ENCODE measurements at regions not wholly inside any gene's neighbourhood (a gene's known extent, or its start where the extent isn't known, plus 50 kb on each side); places are given as distances from the start of the nearest gene placed in this dataset.

- DNase-seq (no peak), ATAC-seq (no peak)
- H3K27ac Mint-ChIP-seq = no peak overlapping the region
- H3K27me3 Mint-ChIP-seq = no peaks in the 10 kb centered on the region
- no peak overlapping the region for H3K4me3 Mint-ChIP-seq
- peaks cover 4% of the 10 kb centered on the region for H3K9me3 Mint-ChIP-seq
- H3K36me3 Mint-ChIP-seq (ENCODE audit: low read depth) = no peaks in the 10 kb centered on the region
- no peaks in the 10 kb centered on the region for H3K4me1 Mint-ChIP-seq (ENCODE audit: low read depth)
- intact Hi-C loops (cut with micrococcal nuclease) = no loop called here
- CTCF ChIA-PET = no interaction called here
- POLR2A ChIA-PET = no interaction called here
- no peak for TF ChIP-seq CTCF (IDR thresholded peaks at IDR 0.05)
These were observed 1996.9 kb downstream of the LRRC4C start for GRCh38 chr11:39462506-39462905.

GRCh38 chr11:39461066-39461465, 1998.4 kb downstream of the LRRC4C start:
- Mint-ChIP-seq H3K27ac (no peak overlapping the region), H3K27me3 (no peaks in the 10 kb centered on the region), H3K4me3 (no peak overlapping the region), H3K36me3 (ENCODE audit: low read depth) (no peaks in the 10 kb centered on the region), H3K4me1 (ENCODE audit: low read depth) (no peaks in the 10 kb centered on the region), H3K9me3 (peaks cover 4% of the 10 kb centered on the region)
- TF ChIP-seq CTCF (IDR thresholded peaks at IDR 0.05) = no peak
- no peak for DNase-seq
- CTCF ChIA-PET = no interaction called here
- intact Hi-C loops (cut with micrococcal nuclease) = no loop called here
- no peak for ATAC-seq
- POLR2A ChIA-PET = no interaction called here

DNA sequence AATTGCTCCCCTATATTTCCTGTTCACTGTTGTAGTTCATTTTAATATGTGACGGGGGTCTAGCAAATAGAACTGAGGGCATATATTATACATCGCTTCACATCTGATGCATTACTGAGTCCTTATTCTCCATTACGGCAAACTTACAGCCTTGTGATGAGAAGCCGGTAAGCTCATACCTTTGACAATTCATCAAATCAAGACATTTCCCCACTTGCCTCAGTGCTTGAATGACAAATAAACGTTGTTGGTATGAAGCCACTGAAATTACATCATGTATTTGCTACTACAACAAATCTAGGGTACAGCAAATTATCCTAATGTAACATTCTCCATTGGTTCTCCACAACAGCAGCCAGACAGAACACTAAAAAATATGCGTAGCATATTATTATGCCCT, 1999.8 kb downstream of the LRRC4C start:
- H3K27ac Mint-ChIP-seq = no peak overlapping the region
- intact Hi-C loops (cut with micrococcal nuclease) = no loop called here
- ATAC-seq = no peak
- H3K27me3 Mint-ChIP-seq = no peaks in the 10 kb centered on the region
- H3K9me3 Mint-ChIP-seq = peaks cover 4% of the 10 kb centered on the region
- no peaks in the 10 kb centered on the region for H3K4me1 Mint-ChIP-seq (ENCODE audit: low read depth)
- ChIA-PET POLR2A (no interaction called here), CTCF (no interaction called here)
- DNase-seq = no peak
- TF ChIP-seq CTCF (IDR thresholded peaks at IDR 0.05) = no peak
- no peaks in the 10 kb centered on the region for H3K36me3 Mint-ChIP-seq (ENCODE audit: low read depth)
- no peak overlapping the region for H3K4me3 Mint-ChIP-seq

- Mint-ChIP-seq H3K36me3 (ENCODE audit: low read depth) (no peaks in the 10 kb centered on the region), H3K4me3 (no peak overlapping the region), H3K9me3 (peaks cover 4% of the 10 kb centered on the region), H3K4me1 (ENCODE audit: low read depth) (no peaks in the 10 kb centered on the region), H3K27ac (no peak overlapping the region), H3K27me3 (no peaks in the 10 kb centered on the region)
- CTCF ChIA-PET = no interaction called here
- intact Hi-C loops (cut with micrococcal nuclease) = no loop called here
- no peak for TF ChIP-seq CTCF (IDR thresholded peaks at IDR 0.05)
- POLR2A ChIA-PET = no interaction called here
- no peak for DNase-seq
- ATAC-seq = no peak
These were observed 2001.0 kb downstream of the LRRC4C start for GRCh38 chr11:39458481-39458880.

GRCh38 chr11:39443424-39444022, 2015.9 kb downstream of the LRRC4C start:
- POLR2A ChIA-PET = no interaction called here
- CTCF ChIA-PET = no interaction called here
- Mint-ChIP-seq H3K4me1 (ENCODE audit: low read depth) (no peaks in the 10 kb centered on the region), H3K36me3 (ENCODE audit: low read depth) (no peaks in the 10 kb centered on the region), H3K9me3 (peaks cover 5% of the 10 kb centered on the region), H3K27me3 (no peaks in the 10 kb centered on the region), H3K27ac (no peak overlapping the region), H3K4me3 (no peak overlapping the region)
- intact Hi-C loops (cut with micrococcal nuclease) = no loop called here
- DNase-seq (no peak), ATAC-seq (no peak)
- no peak for TF ChIP-seq CTCF (IDR thresholded peaks at IDR 0.05)

Data from activated CD8-positive, alpha-beta T cell treated with anti-CD3 and anti-CD28 coated beads for 36 hours (primary cell).